Coronary artery (tissue), 2 donors: ENCODE measurements at regions not wholly inside any gene's neighbourhood (a gene's known extent, or its start where the extent isn't known, plus 50 kb on each side); places are given as distances from the start of the nearest gene placed in this dataset.
A peak's percentile ranks its signal among the peaks of the same experiment; 100 is the strongest.
"Not testable (repeated sequence)": the region's sequence is repeated elsewhere in the genome, so short reads cannot be mapped to it uniquely, and the experiment has no call there.

Source experiments
- DNase-seq: peaks from one replicate; pipeline ENCODE4 v3.0.0-alpha.2; 2017; ENCODE audit warnings: low spot score
- H3K27ac ChIP-seq, 2 donors: fragments of 200-600 bp; sonication (generic); one replicate each; pipeline ENCODE4 v1.5.1; 2016 to 2019
- H3K4me3 ChIP-seq: fragments of 200-600 bp; sonication (generic); 2 replicates; pipeline ENCODE4 v1.5.1; 2016; ENCODE audit warnings: mild to moderate bottlenecking, moderate library complexity
- TF ChIP-seq, protein P1 (sequence below): fragments of 200-600 bp; sonication (generic); IDR thresholded peaks from one replicate; pipeline ENCODE4 v1.5.1; 2019; ENCODE audit warnings: antibody characterized with exemption

DNA sequence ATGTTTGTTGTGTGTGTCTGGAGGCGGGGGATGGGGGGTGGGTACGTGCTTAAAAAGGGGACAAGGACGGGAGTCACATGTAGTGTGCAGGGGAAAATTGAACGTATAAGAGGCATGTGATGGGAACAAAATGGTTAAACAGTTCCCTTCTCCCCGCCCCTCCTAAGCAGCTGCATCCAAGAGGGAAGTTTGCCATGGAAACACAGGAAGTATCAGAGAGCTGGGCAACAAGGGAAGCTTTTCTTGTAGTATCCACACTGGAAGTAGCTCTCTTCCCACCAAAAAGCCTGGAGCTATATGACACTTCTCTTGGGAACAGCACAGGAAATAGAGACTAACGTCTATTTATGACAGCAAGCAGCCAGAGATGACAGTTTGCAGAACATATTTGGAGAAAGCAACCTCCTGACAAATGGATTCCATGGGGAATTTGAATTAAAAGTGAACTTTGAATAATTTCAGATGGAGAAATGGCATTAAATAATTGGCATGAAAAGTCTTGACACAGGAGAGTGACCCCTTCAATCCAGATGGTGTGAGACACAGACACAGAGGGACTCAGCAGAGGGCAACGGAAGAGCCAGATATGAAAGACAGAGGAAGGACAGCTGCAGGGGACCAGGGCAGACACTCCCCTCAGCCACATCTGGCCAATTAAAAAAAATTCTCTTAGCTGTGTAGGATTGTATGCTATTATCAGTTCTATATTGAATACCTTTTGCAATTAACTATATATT is 294.2 kb upstream of the TBL1XR1 start:
- TF ChIP-seq, protein P1, sequence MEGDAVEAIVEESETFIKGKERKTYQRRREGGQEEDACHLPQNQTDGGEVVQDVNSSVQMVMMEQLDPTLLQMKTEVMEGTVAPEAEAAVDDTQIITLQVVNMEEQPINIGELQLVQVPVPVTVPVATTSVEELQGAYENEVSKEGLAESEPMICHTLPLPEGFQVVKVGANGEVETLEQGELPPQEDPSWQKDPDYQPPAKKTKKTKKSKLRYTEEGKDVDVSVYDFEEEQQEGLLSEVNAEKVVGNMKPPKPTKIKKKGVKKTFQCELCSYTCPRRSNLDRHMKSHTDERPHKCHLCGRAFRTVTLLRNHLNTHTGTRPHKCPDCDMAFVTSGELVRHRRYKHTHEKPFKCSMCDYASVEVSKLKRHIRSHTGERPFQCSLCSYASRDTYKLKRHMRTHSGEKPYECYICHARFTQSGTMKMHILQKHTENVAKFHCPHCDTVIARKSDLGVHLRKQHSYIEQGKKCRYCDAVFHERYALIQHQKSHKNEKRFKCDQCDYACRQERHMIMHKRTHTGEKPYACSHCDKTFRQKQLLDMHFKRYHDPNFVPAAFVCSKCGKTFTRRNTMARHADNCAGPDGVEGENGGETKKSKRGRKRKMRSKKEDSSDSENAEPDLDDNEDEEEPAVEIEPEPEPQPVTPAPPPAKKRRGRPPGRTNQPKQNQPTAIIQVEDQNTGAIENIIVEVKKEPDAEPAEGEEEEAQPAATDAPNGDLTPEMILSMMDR, result no peak
- Histone ChIP-seq H3K27ac (peak overlapping the region in 1 of 2 donors; percentile 8), H3K4me3 (peak overlapping the region; percentile 30)
- DNase-seq, result no peak

DNA sequence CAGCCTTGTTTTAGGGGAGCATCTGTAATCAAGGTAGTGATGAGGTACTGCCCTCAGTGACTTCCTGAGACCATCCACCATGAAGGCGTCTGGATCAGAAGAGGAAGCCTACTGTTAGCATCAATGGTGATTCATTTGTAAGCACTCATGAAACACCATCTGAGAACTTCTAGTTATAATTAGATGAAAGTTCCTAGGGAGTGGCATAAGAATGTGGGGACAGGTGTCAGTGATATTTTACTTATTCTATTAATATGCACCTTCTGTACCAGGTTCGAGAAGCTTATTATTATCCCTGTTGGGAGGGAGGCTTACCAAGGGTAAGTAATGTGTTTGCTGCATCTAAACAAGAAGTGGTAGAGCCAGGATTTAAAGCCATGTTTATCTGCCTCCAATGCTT is 295.8 kb upstream of the TBL1XR1 start:
- no peak overlapping the region for H3K27ac ChIP-seq
- TF ChIP-seq, protein P1, result no peak
- no peak for DNase-seq
- H3K4me3 ChIP-seq, result no peak overlapping the region

- Histone ChIP-seq H3K4me3 (no peak overlapping the region), H3K27ac (no peak overlapping the region)
- TF ChIP-seq, protein P1, result no peak
- no peak for DNase-seq
Measured at GRCh38 chr3:177494216-177494615, 296.9 kb upstream of the TBL1XR1 start.

- Histone ChIP-seq H3K4me3 (no peak overlapping the region), H3K27ac (no peak overlapping the region)
- TF ChIP-seq, protein P1, result no peak
- no peak for DNase-seq
Measured at GRCh38 chr3:177495566-177495965, 298.3 kb upstream of the TBL1XR1 start.

DNA sequence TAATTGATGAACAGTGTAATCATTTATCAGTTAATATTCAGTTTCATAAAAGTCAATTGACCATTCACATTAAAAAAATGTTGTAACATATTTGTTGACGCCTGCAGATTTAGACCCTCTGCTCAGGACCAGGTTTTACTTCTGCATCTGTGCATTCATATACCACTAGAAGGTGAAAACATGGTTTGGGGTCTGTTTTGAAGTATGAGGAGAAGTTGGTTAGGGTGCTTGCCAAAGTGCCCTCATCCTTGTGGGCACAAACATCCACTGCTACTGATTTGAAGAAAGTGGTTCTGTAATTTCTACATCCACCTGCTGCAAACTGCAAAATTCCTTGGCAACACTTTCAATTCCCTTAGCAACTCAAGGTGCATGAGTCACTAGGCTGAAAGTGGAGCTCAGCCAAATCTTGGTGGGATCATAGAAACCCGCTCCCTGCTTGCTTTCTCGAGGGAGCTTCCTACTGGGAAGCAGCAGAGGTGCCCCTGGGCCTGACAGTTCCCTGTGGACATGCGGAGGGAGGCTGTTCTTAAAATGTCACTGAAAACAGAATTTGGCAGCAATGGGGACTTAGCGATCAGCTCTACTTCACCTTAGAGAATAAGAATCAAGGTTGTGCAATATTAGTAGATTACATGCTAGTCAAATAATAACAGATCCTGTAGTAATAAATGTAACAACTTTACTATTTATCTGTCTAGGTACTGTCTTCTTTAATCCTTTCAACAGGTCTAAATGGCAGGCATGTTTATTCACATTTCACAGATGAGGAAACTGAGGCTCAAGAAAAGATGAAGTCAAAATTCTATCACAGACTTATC is 301.0 kb upstream of the TBL1XR1 start:
- TF ChIP-seq, protein P1, result no peak
- DNase-seq, result no peak
- H3K27ac ChIP-seq, result no peak overlapping the region

DNA sequence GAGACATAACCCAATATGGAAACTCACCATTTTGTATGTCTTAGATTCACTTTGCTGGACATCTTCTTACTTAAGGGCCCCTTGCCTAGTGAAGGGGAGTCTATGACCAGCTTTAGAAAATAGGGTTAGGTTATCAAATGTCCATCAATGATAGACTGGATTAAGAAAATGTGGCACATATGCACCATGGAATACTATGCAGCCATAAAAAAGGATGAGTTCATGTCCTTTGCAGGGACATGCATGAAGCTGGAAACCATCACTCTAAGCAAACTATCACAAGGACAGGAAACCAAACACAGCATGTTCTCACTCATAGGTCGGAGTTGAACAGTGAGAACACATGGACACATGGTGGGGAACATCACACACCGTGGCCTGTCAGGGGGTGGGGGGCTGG is 301.8 kb upstream of the TBL1XR1 start:
- H3K4me3 ChIP-seq, DNase-seq, H3K27ac ChIP-seq: not testable (repeated sequence)

More for the DNA sequence above, 301.0 kb upstream of the TBL1XR1 start:
- H3K4me3 ChIP-seq, result no peak overlapping the region

- TF ChIP-seq, protein P1, result no peak
- H3K27ac ChIP-seq, result no peak overlapping the region
- no peak overlapping the region for H3K4me3 ChIP-seq
- no peak for DNase-seq
Measured at GRCh38 chr3:177499779-177500423, 302.6 kb upstream of the TBL1XR1 start.
